ENCODE measurements at regions not wholly inside any gene's neighbourhood (a gene's known extent, or its start where the extent isn't known, plus 50 kb on each side); places are given as distances from the start of the nearest gene placed in this dataset.

DNA sequence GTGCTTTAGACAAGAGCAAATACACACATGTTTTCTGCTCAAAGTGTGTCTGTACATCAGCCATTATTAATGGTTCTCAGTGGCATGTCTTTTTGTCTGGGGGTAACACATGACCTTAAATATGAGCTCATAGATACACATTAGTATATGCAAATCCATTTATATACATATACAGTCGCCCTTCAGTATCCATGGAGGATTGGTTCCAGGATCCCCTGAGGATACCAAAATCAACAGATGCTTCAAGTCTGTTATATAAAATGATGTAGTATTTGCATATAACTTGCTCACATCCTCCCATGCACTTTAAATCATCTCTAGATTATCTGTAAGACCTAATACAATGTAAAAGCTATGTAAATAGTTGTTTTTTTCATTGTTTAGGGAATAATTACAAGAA is 298.1 kb downstream of the OLFM4 start:
- H4K8ac ChIP-seq (ENCODE audit: extremely low read depth, insufficient read depth, low read length), result no peak overlapping the region
- no peaks in the 10 kb centered on the region for H3K4me1 ChIP-seq (replicated peaks in 1 of 4; ENCODE audit: control insufficient read depth in 3 of 4, insufficient read depth in 4 of 4, low read length in 3 of 4)
- H2BK12ac ChIP-seq (ENCODE audit: low read depth, low read length), result no peak overlapping the region
- FAIRE-seq, result no peak
- CTCF ChIA-PET (ENCODE audit: partially characterized antibody), result interaction anchor here (0.6 to 3.5 kb wide), 3 partner anchors 10 to 14 kb away, joined by 3 to 13 read pairs (median 4); no protein-coding TSS in a partner anchor
- H3K18ac ChIP-seq (ENCODE audit: extremely low read depth, low read length), result no peak overlapping the region
- DNase-seq (ENCODE audit: low read depth in 1 of 2, low spot score in 2 of 2), result no peak
- H4K91ac ChIP-seq (replicated peaks; ENCODE audit: insufficient read length, low read length), result no peak overlapping the region
- 72% methylated on average over 1 of the region's 1 CpG; no CpG with 5 or more reads in 1 of the 2 experiments for WGBS, 2 experiments (ENCODE audit: extremely low coverage in 1 of 2, insufficient coverage in 1 of 2, insufficient read length in 1 of 2, insufficient replicate concordance in 2 of 2, low coverage in 1 of 2, low lambda C conversion rate in 2 of 2, missing lambda C conversion rate in 1 of 2)
- H2BK120ac ChIP-seq (replicated peaks; ENCODE audit: low read depth, low read length), result no peak overlapping the region
- no peak overlapping the region for H4K5ac ChIP-seq (ENCODE audit: insufficient read length, low read depth, low read length)
- H3K14ac ChIP-seq (ENCODE audit: insufficient read length), result no peak overlapping the region
- H3K27ac ChIP-seq (ENCODE audit: low read depth, low read length), result no peak overlapping the region
- H3K79me1 ChIP-seq (ENCODE audit: low read depth, low read length), result no peaks in the 10 kb centered on the region
- H3K23ac ChIP-seq (ENCODE audit: insufficient read length), result no peak overlapping the region
- H3K56ac ChIP-seq (replicated peaks; ENCODE audit: insufficient read length, low read depth, low read length), result no peak overlapping the region
- no peak overlapping the region for H2AFZ ChIP-seq (ENCODE audit: low read length)
- H2BK20ac ChIP-seq (ENCODE audit: low read length), result no peak overlapping the region
- H3K4me3 ChIP-seq (ENCODE audit: extremely low read depth in 1 of 4, insufficient read depth in 2 of 4, low read depth in 3 of 4, low read length in 4 of 4), result no peak overlapping the region
- POLR2A ChIA-PET (ENCODE audit: partially characterized antibody), result no interaction called here
- no peak overlapping the region for H3K4ac ChIP-seq (replicated peaks; ENCODE audit: insufficient read length, low read depth, low read length)
- no peaks in the 10 kb centered on the region for H3K27me3 ChIP-seq (replicated peaks in 1 of 4; ENCODE audit: control insufficient read depth in 3 of 4, extremely low read depth in 1 of 4, insufficient read depth in 3 of 4, low read length in 3 of 4)
- no peak overlapping the region for H3K4me2 ChIP-seq (ENCODE audit: insufficient read depth in 1 of 2, low read depth in 2 of 2, low read length in 2 of 2)
- no peaks in the 10 kb centered on the region for H3K9me3 ChIP-seq (ENCODE audit: insufficient read depth in 2 of 2, low read depth in 1 of 2, low read length in 1 of 2)
- no peaks in the 10 kb centered on the region for H4K20me1 ChIP-seq (replicated peaks in 1 of 2; ENCODE audit: control insufficient read depth in 1 of 2, insufficient read depth in 2 of 2, low read length in 2 of 2)
- H2BK5ac ChIP-seq (ENCODE audit: low read depth, low read length), result no peak overlapping the region
- H3K9ac ChIP-seq (replicated peaks in 1 of 4; ENCODE audit: extremely low read depth in 1 of 4, low read depth in 3 of 4, low read length in 3 of 4), result no peak overlapping the region
- H3K36me3 ChIP-seq (ENCODE audit: control insufficient read depth in 2 of 4, insufficient read depth in 4 of 4, low read length in 3 of 4), result no peaks in the 10 kb centered on the region
- H2BK15ac ChIP-seq (ENCODE audit: low read length), result no peak overlapping the region
- H2AK5ac ChIP-seq (ENCODE audit: low read depth, low read length), result no peak overlapping the region
- no peaks in the 10 kb centered on the region for H3K23me2 ChIP-seq (ENCODE audit: low read depth, low read length)
- H3K79me2 ChIP-seq (ENCODE audit: control insufficient read depth in 1 of 2, insufficient read depth in 2 of 2, low read length in 2 of 2), result no peaks in the 10 kb centered on the region
- TF ChIP-seq KDM4A (IDR thresholded peaks at IDR 0.05; ENCODE audit: low read depth, low read length, severe bottlenecking), result no peak
- no peak for TF ChIP-seq NANOG (IDR thresholded peaks at IDR 0.05; ENCODE audit: insufficient read depth, low read depth, low read length, poor library complexity, severe bottlenecking)
- TF ChIP-seq CREB1 (IDR thresholded peaks at IDR 0.05), result no peak
- TF ChIP-seq, protein P1, sequence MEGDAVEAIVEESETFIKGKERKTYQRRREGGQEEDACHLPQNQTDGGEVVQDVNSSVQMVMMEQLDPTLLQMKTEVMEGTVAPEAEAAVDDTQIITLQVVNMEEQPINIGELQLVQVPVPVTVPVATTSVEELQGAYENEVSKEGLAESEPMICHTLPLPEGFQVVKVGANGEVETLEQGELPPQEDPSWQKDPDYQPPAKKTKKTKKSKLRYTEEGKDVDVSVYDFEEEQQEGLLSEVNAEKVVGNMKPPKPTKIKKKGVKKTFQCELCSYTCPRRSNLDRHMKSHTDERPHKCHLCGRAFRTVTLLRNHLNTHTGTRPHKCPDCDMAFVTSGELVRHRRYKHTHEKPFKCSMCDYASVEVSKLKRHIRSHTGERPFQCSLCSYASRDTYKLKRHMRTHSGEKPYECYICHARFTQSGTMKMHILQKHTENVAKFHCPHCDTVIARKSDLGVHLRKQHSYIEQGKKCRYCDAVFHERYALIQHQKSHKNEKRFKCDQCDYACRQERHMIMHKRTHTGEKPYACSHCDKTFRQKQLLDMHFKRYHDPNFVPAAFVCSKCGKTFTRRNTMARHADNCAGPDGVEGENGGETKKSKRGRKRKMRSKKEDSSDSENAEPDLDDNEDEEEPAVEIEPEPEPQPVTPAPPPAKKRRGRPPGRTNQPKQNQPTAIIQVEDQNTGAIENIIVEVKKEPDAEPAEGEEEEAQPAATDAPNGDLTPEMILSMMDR (IDR thresholded peaks at IDR 0.05; ENCODE audit: control extremely low read depth in 1 of 3, insufficient read depth in 1 of 3, low read depth in 1 of 3, low read length in 3 of 3), result no peak
- no peak for TF ChIP-seq ZNF274 (IDR thresholded peaks at IDR 0.05; ENCODE audit: borderline replicate concordance, extremely low read depth, low read length)
- no peak for TF ChIP-seq NRF1 (IDR thresholded peaks at IDR 0.05; ENCODE audit: low read depth, low read length)
- no peak for TF ChIP-seq POLR2A (IDR thresholded peaks at IDR 0.05; ENCODE audit: control extremely low read depth in 1 of 2, low read depth in 2 of 2, low read length in 2 of 2)
- no peak for TF ChIP-seq CHD1 (IDR thresholded peaks at IDR 0.05; ENCODE audit: low read depth, low read length)
- TF ChIP-seq TAF1 (IDR thresholded peaks at IDR 0.05; ENCODE audit: low read depth, low read length), result no peak
- no peak for TF ChIP-seq TCF12 (IDR thresholded peaks at IDR 0.05; ENCODE audit: low read depth, low read length)
- no peak for TF ChIP-seq ATF3 (IDR thresholded peaks at IDR 0.05; ENCODE audit: insufficient read depth, low read depth, low read length)
- no peak for TF ChIP-seq CHD2 (IDR thresholded peaks at IDR 0.05; ENCODE audit: low read length)
- no peak for TF ChIP-seq RFX5 (IDR thresholded peaks at IDR 0.05; ENCODE audit: borderline replicate concordance, low read depth, low read length)
